ENCODE measurements at regions not wholly inside any gene's neighbourhood (a gene's known extent, or its start where the extent isn't known, plus 50 kb on each side); places are given as distances from the start of the nearest gene placed in this dataset.
"Not testable (repeated sequence)": the region's sequence is repeated elsewhere in the genome, so short reads cannot be mapped to it uniquely, and the experiment has no call there.

DNA sequence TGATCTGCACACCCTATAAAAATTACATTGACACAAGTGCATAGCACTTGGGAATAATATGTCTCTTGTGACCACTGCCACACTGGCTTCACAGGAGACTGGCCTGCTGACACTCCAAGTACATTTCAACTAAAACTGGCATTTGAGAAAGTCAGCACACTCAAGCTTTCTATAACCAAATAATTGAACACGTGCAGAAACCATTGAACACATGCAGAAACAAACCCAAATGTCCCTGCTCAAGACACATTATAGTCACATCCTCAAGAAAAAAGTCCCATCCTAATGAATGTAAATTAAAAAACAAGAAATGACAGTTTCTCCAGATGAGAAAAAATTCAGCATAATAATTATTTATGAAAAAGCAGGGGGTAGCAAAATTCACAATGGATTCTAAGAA is 1859.1 kb upstream of the PCDH20 start:
- no peak for DNase-seq (ENCODE audit: low spot score)

GRCh38 chr13:63249411-63250187 is 1834.0 kb upstream of the PCDH20 start:
- DNase-seq (ENCODE audit: low spot score): no peak

GRCh38 chr13:63236667-63237396 is 1821.2 kb upstream of the PCDH20 start:
- DNase-seq (ENCODE audit: low spot score): not testable (repeated sequence)

DNA sequence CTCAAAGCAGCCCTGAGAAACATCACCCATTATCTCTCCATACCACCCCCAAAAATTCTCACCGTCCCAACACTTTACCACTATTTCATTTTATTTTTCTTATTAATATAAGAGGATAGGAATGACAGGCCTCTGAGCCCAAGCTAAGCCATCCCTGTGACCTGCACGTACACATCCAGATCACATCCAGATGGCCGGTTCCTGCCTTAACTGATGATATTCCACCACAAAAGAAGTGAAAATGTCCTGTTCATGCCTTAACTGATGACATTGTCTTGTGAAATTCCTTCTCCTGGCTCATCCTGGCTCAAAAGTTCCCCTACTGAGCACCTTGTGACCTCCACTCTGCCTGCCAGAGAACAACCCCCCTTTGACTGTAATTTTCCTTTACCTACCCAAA is 1802.9 kb upstream of the PCDH20 start:
- not testable (repeated sequence) for DNase-seq (ENCODE audit: low spot score)

GRCh38 chr13:63209330-63210017 is 1793.8 kb upstream of the PCDH20 start:
- no peak for DNase-seq (ENCODE audit: low spot score)

GRCh38 chr13:63208826-63209225 is 1793.2 kb upstream of the PCDH20 start:
- DNase-seq (ENCODE audit: low spot score): no peak

GRCh38 chr13:63206461-63206860 is 1790.8 kb upstream of the PCDH20 start:
- no peak for DNase-seq (ENCODE audit: low spot score)

DNA sequence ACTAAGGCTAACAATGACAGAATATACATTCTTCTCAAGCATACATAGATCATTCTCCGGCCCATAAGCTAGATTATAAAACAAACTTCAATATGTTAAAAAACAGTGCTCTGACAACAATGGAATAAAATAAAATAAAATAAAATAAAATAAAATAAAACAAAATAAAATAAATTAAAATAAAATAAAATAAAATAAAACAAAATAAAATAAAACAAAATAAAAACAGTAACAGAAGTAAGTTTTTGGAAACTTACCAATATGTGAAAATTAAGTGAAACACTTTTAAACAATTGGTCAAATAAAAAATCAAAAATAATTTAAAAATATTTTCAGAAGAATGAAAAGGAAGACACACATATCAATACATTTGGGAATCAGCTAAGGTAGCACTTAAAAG is 1785.8 kb upstream of the PCDH20 start:
- DNase-seq (ENCODE audit: low spot score): no peak

GRCh38 chr13:63199508-63199907 is 1783.9 kb upstream of the PCDH20 start:
- DNase-seq (ENCODE audit: low spot score): no peak

GRCh38 chr13:63198071-63198470 is 1782.4 kb upstream of the PCDH20 start:
- DNase-seq (ENCODE audit: low spot score): no peak

- no peak for DNase-seq (ENCODE audit: low spot score)
These were observed 1780.1 kb upstream of the PCDH20 start for GRCh38 chr13:63195726-63196125.

GRCh38 chr13:63190742-63191141 is 1775.1 kb upstream of the PCDH20 start:
- no peak for DNase-seq (ENCODE audit: low spot score)

- no peak for DNase-seq (ENCODE audit: low spot score)
These were observed 1774.6 kb upstream of the PCDH20 start for GRCh38 chr13:63190219-63190618.

DNA sequence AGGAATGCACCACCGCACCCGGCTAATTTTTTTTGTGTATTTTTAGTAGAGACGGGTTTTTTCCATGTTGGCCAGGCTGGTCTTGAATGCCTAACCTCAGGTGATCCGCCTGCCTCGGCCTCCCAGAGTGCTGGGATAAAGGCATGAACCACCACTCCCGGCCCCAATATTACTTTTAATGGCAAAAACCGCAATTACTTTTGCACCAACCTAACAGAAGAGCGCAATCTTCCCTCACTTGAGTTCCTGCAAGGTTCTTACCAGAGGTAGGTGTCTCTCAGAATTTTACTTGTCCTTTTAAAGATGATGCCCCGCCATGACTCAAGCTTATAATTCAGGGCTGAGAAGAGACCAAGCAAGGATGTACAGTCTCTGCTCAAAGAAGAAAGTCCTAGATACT is 1774.1 kb upstream of the PCDH20 start:
- DNase-seq (ENCODE audit: low spot score): no peak

DNA sequence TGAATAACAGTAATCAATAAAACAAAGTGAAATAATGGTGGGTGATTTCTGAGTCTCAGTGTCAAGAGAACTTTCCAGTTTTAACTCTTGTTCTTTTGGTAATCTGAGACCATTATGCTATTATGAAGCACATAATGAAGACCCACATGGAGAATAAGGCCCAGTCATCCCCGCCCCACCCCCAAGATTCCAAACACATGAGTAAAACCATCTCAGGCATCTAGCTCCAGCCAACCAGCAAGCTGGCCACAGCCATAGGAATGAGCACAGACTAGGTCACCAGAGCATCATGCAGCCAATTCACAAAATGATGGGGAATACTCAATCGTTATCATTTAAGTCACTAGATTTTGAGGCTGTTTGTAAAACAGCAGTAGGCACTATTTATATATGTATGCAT is 1769.0 kb upstream of the PCDH20 start:
- peak; percentile 3 for DNase-seq (ENCODE audit: low spot score)

- DNase-seq (ENCODE audit: low spot score): no peak
These were observed 1759.9 kb upstream of the PCDH20 start for GRCh38 chr13:63175536-63175935.

DNA sequence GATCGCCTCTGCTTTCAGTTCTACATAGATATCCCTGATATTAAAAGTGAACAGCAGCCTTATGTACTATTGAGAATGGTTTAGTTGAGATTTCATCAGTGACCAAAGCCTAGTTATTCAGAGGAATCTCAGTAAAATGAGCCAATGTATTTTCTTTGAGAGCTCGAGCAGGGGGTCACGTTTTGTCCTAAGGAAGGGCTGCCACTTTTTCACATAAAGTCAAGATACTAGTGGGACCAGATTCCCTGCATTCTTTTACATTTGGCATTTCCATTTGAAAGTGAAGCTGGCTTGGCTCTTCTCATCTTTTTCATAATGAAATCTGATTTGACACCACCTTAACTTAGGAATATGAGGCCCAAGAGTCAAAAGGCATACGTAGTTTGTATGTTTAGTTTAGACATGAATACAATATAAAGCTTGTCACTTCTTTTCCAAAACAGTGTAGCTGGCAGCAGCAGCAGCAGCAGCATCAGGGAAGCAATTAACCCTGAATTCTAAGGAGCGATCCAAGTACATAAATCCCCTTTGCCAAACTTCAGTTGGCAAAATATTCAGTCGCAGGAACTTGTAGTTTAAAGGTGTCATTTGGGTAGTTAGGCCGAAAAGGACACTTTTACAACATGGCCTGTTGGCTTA is 1752.2 kb upstream of the PCDH20 start:
- no peak for DNase-seq (ENCODE audit: low spot score)

- DNase-seq (ENCODE audit: low spot score): no peak
These were observed 1750.7 kb upstream of the PCDH20 start for GRCh38 chr13:63166345-63166744.

DNA sequence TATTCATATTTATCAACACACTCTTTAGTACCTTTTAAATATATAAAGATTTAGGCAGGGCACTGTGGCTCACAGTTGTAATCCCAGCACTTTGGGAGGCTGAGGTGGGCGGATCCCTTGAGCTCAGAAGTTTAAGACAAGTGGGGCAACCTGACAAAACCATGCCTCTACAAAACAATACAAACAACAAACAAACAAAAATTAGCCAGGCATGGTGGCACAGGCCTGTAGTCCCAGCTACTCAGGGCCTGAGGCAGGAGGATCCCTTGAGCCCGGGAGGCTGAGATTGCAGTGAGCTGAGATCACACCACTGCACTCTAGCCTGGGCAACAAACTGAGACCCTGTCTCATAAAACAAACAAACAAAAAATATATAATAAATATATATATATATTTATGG is 1748.3 kb upstream of the PCDH20 start:
- no peak for DNase-seq (ENCODE audit: low spot score)

DNA sequence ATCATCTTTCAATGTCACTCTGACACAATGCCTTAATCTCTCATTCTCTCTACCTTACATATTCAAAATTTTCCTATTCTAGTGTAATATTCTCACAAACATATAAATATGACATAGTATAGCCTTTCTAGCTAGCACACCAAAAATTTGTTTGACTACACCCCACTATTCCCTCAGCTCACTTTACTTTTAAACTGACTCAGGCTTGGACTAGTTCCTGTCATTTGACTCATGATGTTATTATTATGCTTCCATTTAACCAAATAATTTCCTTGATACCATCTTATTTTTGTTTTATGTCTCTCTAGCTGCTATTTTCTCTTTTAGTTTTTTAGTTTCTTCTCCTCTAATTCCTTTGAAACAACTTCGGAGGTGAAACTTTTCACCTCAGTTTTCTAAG is 1745.6 kb upstream of the PCDH20 start:
- no peak for DNase-seq (ENCODE audit: low spot score)

DNA sequence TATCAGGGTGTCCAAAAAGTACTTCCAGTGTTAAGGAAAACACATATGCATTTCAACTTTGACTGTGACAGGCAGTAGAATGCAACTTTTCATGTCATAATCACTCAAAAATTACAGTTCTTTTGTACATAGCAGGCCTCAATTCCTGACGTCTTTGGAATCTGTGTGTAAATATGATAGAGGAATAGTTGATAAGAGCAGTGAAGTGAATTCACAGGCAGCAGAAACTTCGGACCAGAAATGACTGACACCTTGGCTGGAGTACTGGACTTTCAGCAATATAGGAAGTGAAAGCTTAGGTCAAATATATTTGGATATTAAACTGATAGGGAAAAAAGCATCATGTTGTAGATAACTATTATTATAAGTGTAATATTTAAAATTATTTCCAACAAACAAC is 1741.2 kb upstream of the PCDH20 start:
- no peak for DNase-seq (ENCODE audit: low spot score)

DNA sequence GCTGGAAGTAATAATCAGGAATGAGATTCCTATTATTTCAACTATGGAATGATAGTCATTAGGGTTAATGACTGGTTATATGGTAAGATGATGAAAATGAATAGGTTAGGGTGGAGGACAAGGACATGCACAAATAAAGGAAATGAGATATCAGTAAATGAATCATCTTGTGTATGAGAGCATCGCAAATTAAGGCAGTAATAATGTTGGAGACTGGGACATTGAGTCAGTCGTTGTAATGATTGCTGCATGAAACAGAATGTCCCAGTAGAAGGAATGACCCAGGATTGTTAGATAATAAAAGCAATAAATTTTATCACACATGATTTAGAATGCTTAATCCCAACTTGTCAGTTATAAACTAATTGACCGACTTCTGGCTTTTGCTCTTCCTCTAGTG is 1733.7 kb upstream of the PCDH20 start:
- DNase-seq (ENCODE audit: low spot score): no peak

Measured in HT-29 (cell line).